ENCODE measurements at regions not wholly inside any gene's neighbourhood (a gene's known extent, or its start where the extent isn't known, plus 50 kb on each side); places are given as distances from the start of the nearest gene placed in this dataset.
"Not testable (repeated sequence)": the region's sequence is repeated elsewhere in the genome, so short reads cannot be mapped to it uniquely, and the experiment has no call there.

- no peak for DNase-seq (ENCODE audit: insufficient read length, low spot score)
- no peak for FAIRE-seq
- TF ChIP-seq PAX5 (IDR thresholded peaks at IDR 0.05; ENCODE audit: insufficient read depth, low read length, severe bottlenecking) (no peak), POLR2A (IDR thresholded peaks at IDR 0.05; ENCODE audit: low read depth, low read length) (no peak), POLR2AphosphoS5 (IDR thresholded peaks at IDR 0.05; ENCODE audit: low read depth, low read length) (no peak), SPI1 (IDR thresholded peaks at IDR 0.05; ENCODE audit: low read depth, low read length) (no peak), POU2F2 (IDR thresholded peaks at IDR 0.05; ENCODE audit: low read depth, low read length) (no peak), TAF1 (IDR thresholded peaks at IDR 0.05; ENCODE audit: low read depth, low read length) (no peak)
Observed at GRCh38 chr2:64738026-64738425, 84.3 kb upstream of the SERTAD2 start.

GRCh38 chr2:64742678-64743077 lies 89.0 kb upstream of the SERTAD2 start:
- FAIRE-seq (no peak), DNase-seq (ENCODE audit: insufficient read length, low spot score) (no peak)
- TF ChIP-seq POU2F2 (IDR thresholded peaks at IDR 0.05; ENCODE audit: low read depth, low read length) (no peak), TAF1 (IDR thresholded peaks at IDR 0.05; ENCODE audit: low read depth, low read length) (no peak), POLR2AphosphoS5 (IDR thresholded peaks at IDR 0.05; ENCODE audit: low read depth, low read length) (no peak), SPI1 (IDR thresholded peaks at IDR 0.05; ENCODE audit: low read depth, low read length) (no peak), POLR2A (IDR thresholded peaks at IDR 0.05; ENCODE audit: low read depth, low read length) (no peak), PAX5 (IDR thresholded peaks at IDR 0.05; ENCODE audit: insufficient read depth, low read length, severe bottlenecking) (no peak)

- DNase-seq (ENCODE audit: insufficient read length, low spot score) (no peak), FAIRE-seq (no peak)
- TF ChIP-seq PAX5 (IDR thresholded peaks at IDR 0.05; ENCODE audit: insufficient read depth, low read length, severe bottlenecking) (no peak), TAF1 (IDR thresholded peaks at IDR 0.05; ENCODE audit: low read depth, low read length) (no peak), SPI1 (IDR thresholded peaks at IDR 0.05; ENCODE audit: low read depth, low read length) (no peak), POLR2AphosphoS5 (IDR thresholded peaks at IDR 0.05; ENCODE audit: low read depth, low read length) (no peak), POU2F2 (IDR thresholded peaks at IDR 0.05; ENCODE audit: low read depth, low read length) (no peak), POLR2A (IDR thresholded peaks at IDR 0.05; ENCODE audit: low read depth, low read length) (no peak)
Observed at GRCh38 chr2:64743739-64744330, 90.1 kb upstream of the SERTAD2 start.

GRCh38 chr2:64745562-64745961 lies 91.8 kb upstream of the SERTAD2 start:
- no peak for DNase-seq (ENCODE audit: insufficient read length, low spot score)
- no peak for FAIRE-seq

GRCh38 chr2:64747690-64748091 lies 94.0 kb upstream of the SERTAD2 start:
- DNase-seq (ENCODE audit: insufficient read length, low spot score); FAIRE-seq: not testable (repeated sequence)

More at GRCh38 chr2:64745562-64745961, 91.8 kb upstream of the SERTAD2 start:
- TF ChIP-seq TAF1 (IDR thresholded peaks at IDR 0.05; ENCODE audit: low read depth, low read length) (no peak), POLR2A (IDR thresholded peaks at IDR 0.05; ENCODE audit: low read depth, low read length) (no peak), PAX5 (IDR thresholded peaks at IDR 0.05; ENCODE audit: insufficient read depth, low read length, severe bottlenecking) (no peak), POLR2AphosphoS5 (IDR thresholded peaks at IDR 0.05; ENCODE audit: low read depth, low read length) (no peak), SPI1 (IDR thresholded peaks at IDR 0.05; ENCODE audit: low read depth, low read length) (no peak), POU2F2 (IDR thresholded peaks at IDR 0.05; ENCODE audit: low read depth, low read length) (no peak)

GRCh38 chr2:64748147-64748546 lies 94.4 kb upstream of the SERTAD2 start:
- DNase-seq (ENCODE audit: insufficient read length, low spot score) (no peak), FAIRE-seq (no peak)
- no peak for TF ChIP-seq POLR2A (IDR thresholded peaks at IDR 0.05; ENCODE audit: low read depth, low read length)
- TF ChIP-seq PAX5 (IDR thresholded peaks at IDR 0.05; ENCODE audit: insufficient read depth, low read length, severe bottlenecking), result no peak
- no peak for TF ChIP-seq POU2F2 (IDR thresholded peaks at IDR 0.05; ENCODE audit: low read depth, low read length)
- no peak for TF ChIP-seq POLR2AphosphoS5 (IDR thresholded peaks at IDR 0.05; ENCODE audit: low read depth, low read length)
- no peak for TF ChIP-seq TAF1 (IDR thresholded peaks at IDR 0.05; ENCODE audit: low read depth, low read length)
- no peak for TF ChIP-seq SPI1 (IDR thresholded peaks at IDR 0.05; ENCODE audit: low read depth, low read length)

GRCh38 chr2:64748561-64748960 lies 94.8 kb upstream of the SERTAD2 start:
- FAIRE-seq (no peak), DNase-seq (ENCODE audit: insufficient read length, low spot score) (no peak)
- no peak for TF ChIP-seq SPI1 (IDR thresholded peaks at IDR 0.05; ENCODE audit: low read depth, low read length)
- no peak for TF ChIP-seq POLR2A (IDR thresholded peaks at IDR 0.05; ENCODE audit: low read depth, low read length)

GRCh38 chr2:64749446-64749845 lies 95.7 kb upstream of the SERTAD2 start:
- DNase-seq (ENCODE audit: insufficient read length, low spot score), result no peak
- TF ChIP-seq POLR2AphosphoS5 (IDR thresholded peaks at IDR 0.05; ENCODE audit: low read depth, low read length), result no peak
- FAIRE-seq, result no peak

- no peak for TF ChIP-seq POLR2AphosphoS5 (IDR thresholded peaks at IDR 0.05; ENCODE audit: low read depth, low read length)
- TF ChIP-seq SPI1 (IDR thresholded peaks at IDR 0.05; ENCODE audit: low read depth, low read length), result no peak
- TF ChIP-seq TAF1 (IDR thresholded peaks at IDR 0.05; ENCODE audit: low read depth, low read length), result no peak
- no peak for TF ChIP-seq POU2F2 (IDR thresholded peaks at IDR 0.05; ENCODE audit: low read depth, low read length)
- no peak for TF ChIP-seq POLR2A (IDR thresholded peaks at IDR 0.05; ENCODE audit: low read depth, low read length)
- no peak for TF ChIP-seq PAX5 (IDR thresholded peaks at IDR 0.05; ENCODE audit: insufficient read depth, low read length, severe bottlenecking)
- DNase-seq (ENCODE audit: insufficient read length, low spot score) (no peak), FAIRE-seq (peak; percentile 28)
Observed at GRCh38 chr2:64750001-64750816, 96.5 kb upstream of the SERTAD2 start.

- DNase-seq (ENCODE audit: insufficient read length, low spot score) (no peak), FAIRE-seq (peak; percentile 98)
- TF ChIP-seq POU2F2 (IDR thresholded peaks at IDR 0.05; ENCODE audit: low read depth, low read length) (peak; percentile 71; the same call in 1 of the 2 replicates), SPI1 (IDR thresholded peaks at IDR 0.05; ENCODE audit: low read depth, low read length) (no peak), PAX5 (IDR thresholded peaks at IDR 0.05; ENCODE audit: insufficient read depth, low read length, severe bottlenecking) (no peak), POLR2AphosphoS5 (IDR thresholded peaks at IDR 0.05; ENCODE audit: low read depth, low read length) (peak; percentile 83), POLR2A (IDR thresholded peaks at IDR 0.05; ENCODE audit: low read depth, low read length) (peak; percentile 90), TAF1 (IDR thresholded peaks at IDR 0.05; ENCODE audit: low read depth, low read length) (peak; percentile 89)
Observed at GRCh38 chr2:64750817-64751285, 97.1 kb upstream of the SERTAD2 start.
